Mesendoderm (in vitro differentiated cells): ENCODE measurements at regions not wholly inside any gene's neighbourhood (a gene's known extent, or its start where the extent isn't known, plus 50 kb on each side); places are given as distances from the start of the nearest gene placed in this dataset.

Source experiments
- DNase-seq: peaks from one replicate; pipeline ENCODE4 v3.0.0; 2013
- H2AK5ac ChIP-seq: 2 replicates; pipeline ENCODE4 v1.6.1; 2013; ENCODE audit warnings: low read length, inconsistent platforms
- H2BK120ac ChIP-seq: 2 replicates; pipeline ENCODE4 v1.6.1; 2013; ENCODE audit warnings: low read depth, mild to moderate bottlenecking, low read length, moderate library complexity, mixed read lengths
- H2BK15ac ChIP-seq: replicated peaks from 2 replicates; pipeline ENCODE4 v1.6.1; 2013; ENCODE audit warnings: low read depth, mild to moderate bottlenecking, moderate library complexity
- H2BK5ac ChIP-seq: 2 replicates; pipeline ENCODE4 v1.6.1; 2013; ENCODE audit warnings: low read length, inconsistent platforms
- H3K18ac ChIP-seq: 2 replicates; pipeline ENCODE4 v1.6.1; 2013; ENCODE audit warnings: mild to moderate bottlenecking, low read length, mixed read lengths
- H3K23ac ChIP-seq: one replicate; pipeline ENCODE4 v1.6.1; 2013; ENCODE audit warnings: low read length
- H3K27ac ChIP-seq: 2 replicates; pipeline ENCODE4 v1.5.1; 2013; ENCODE audit warnings: low read depth, mild to moderate bottlenecking, inconsistent platforms, low read length, moderate library complexity
- H3K27me3 ChIP-seq: 2 replicates; pipeline ENCODE4 v1.6.1; 2013; ENCODE audit warnings: low read length, control low read depth, mild to moderate bottlenecking, inconsistent platforms; ENCODE audit not compliant: insufficient read depth, poor library complexity
- H3K36me3 ChIP-seq: 2 replicates; pipeline ENCODE4 v1.6.1; 2013; ENCODE audit warnings: low read length, inconsistent platforms; ENCODE audit not compliant: control insufficient read depth, insufficient read depth
- H3K4ac ChIP-seq: one replicate; pipeline ENCODE4 v1.6.1; 2013; ENCODE audit warnings: low read depth, mild to moderate bottlenecking, low read length, moderate library complexity
- H3K4me1 ChIP-seq: 2 replicates; pipeline ENCODE4 v1.6.1; 2013; ENCODE audit warnings: low read depth, low read length, inconsistent platforms; ENCODE audit not compliant: control insufficient read depth
- H3K4me2 ChIP-seq: 2 replicates; pipeline ENCODE4 v1.6.1; 2013; ENCODE audit warnings: low read length
- H3K4me3 ChIP-seq: 2 replicates; pipeline ENCODE4 v1.5.1; 2013; ENCODE audit warnings: mild to moderate bottlenecking, low read length
- H3K56ac ChIP-seq: one replicate; pipeline ENCODE4 v1.6.1; 2013; ENCODE audit warnings: low read length
- H3K79me1 ChIP-seq: 2 replicates; pipeline ENCODE4 v1.6.1; 2013; ENCODE audit warnings: low read length, inconsistent platforms
- H3K79me2 ChIP-seq: 2 replicates; pipeline ENCODE4 v1.6.1; 2013; ENCODE audit warnings: mild to moderate bottlenecking, low read length; ENCODE audit not compliant: control insufficient read depth, insufficient read depth
- H3K9ac ChIP-seq: 2 replicates; pipeline ENCODE4 v1.6.1; 2013; ENCODE audit warnings: low read length, inconsistent platforms
- H4K5ac ChIP-seq: one replicate; pipeline ENCODE4 v1.6.1; 2013; ENCODE audit warnings: low read length
- H4K8ac ChIP-seq: one replicate; pipeline ENCODE4 v1.6.1; 2013; ENCODE audit warnings: low read depth, mild to moderate bottlenecking, control low read depth, low read length, moderate library complexity
- WGBS: extraction: QIAGEN DNeasy Blood & Tissue Kit; methylation state at CpG from one replicate; pipeline ENCODE4 v1.1.7; 2013; ENCODE audit warnings: low lambda C conversion rate, missing lambda C conversion rate; ENCODE audit not compliant: insufficient coverage; ENCODE audit errors: extremely low coverage; 5-methylcytosine and 5-hydroxymethylcytosine counted together

- no peak overlapping the region for H2AK5ac ChIP-seq
- peaks cover 2% of the 10 kb centered on the region for H3K4me1 ChIP-seq
- H3K36me3 ChIP-seq = no peaks in the 10 kb centered on the region
- H3K9ac ChIP-seq = no peak overlapping the region
- no peaks in the 10 kb centered on the region for H3K27me3 ChIP-seq
- no peak overlapping the region for H3K27ac ChIP-seq
- no peak overlapping the region for H3K18ac ChIP-seq
- H4K5ac ChIP-seq = no peak overlapping the region
- no peak for DNase-seq
- no peak overlapping the region for H2BK5ac ChIP-seq
- H3K4ac ChIP-seq = no peak overlapping the region
- no peak overlapping the region for H3K4me2 ChIP-seq
- H3K79me1 ChIP-seq = no peaks in the 10 kb centered on the region
- H3K23ac ChIP-seq = no peak overlapping the region
- no peak overlapping the region for H2BK15ac ChIP-seq
- no peak overlapping the region for H4K8ac ChIP-seq
- H3K56ac ChIP-seq = no peak overlapping the region
- WGBS = no CpG with 5 or more reads among the region's 4 CpGs
- H3K79me2 ChIP-seq = no peaks in the 10 kb centered on the region
- no peak overlapping the region for H2BK120ac ChIP-seq
- H3K4me3 ChIP-seq = no peak overlapping the region
Measured at GRCh38 chr7:41887416-41887815, 184.5 kb upstream of the INHBA start.

- H3K4me3 ChIP-seq = no peak overlapping the region
- no peak overlapping the region for H2BK5ac ChIP-seq
- H3K9ac ChIP-seq = no peak overlapping the region
- H3K27me3 ChIP-seq = no peaks in the 10 kb centered on the region
- H2AK5ac ChIP-seq = no peak overlapping the region
- no peak overlapping the region for H2BK15ac ChIP-seq
- DNase-seq = peak; percentile 70
- no peak overlapping the region for H3K4me2 ChIP-seq
- no peak overlapping the region for H3K56ac ChIP-seq
- H3K4me1 ChIP-seq = peaks cover 2% of the 10 kb centered on the region
- no peak overlapping the region for H3K27ac ChIP-seq
- no peaks in the 10 kb centered on the region for H3K36me3 ChIP-seq
- H4K8ac ChIP-seq = no peak overlapping the region
- no CpG with 5 or more reads among the region's 5 CpGs for WGBS
- H4K5ac ChIP-seq = no peak overlapping the region
- no peak overlapping the region for H3K4ac ChIP-seq
- no peaks in the 10 kb centered on the region for H3K79me1 ChIP-seq
- H2BK120ac ChIP-seq = no peak overlapping the region
- no peak overlapping the region for H3K18ac ChIP-seq
- no peak overlapping the region for H3K23ac ChIP-seq
- no peaks in the 10 kb centered on the region for H3K79me2 ChIP-seq
Measured at GRCh38 chr7:41886901-41887311, 184.0 kb upstream of the INHBA start.

GRCh38 chr7:41886262-41886900 lies 183.5 kb upstream of the INHBA start:
- Histone ChIP-seq H3K4me2 (no peak overlapping the region), H3K56ac (no peak overlapping the region), H3K18ac (no peak overlapping the region), H3K9ac (no peak overlapping the region), H3K79me1 (no peaks in the 10 kb centered on the region), H2BK5ac (no peak overlapping the region), H3K4me3 (no peak overlapping the region), H2AK5ac (no peak overlapping the region), H3K23ac (no peak overlapping the region), H3K27ac (peak overlapping the region; percentile 37), H3K4ac (no peak overlapping the region), H3K4me1 (peaks cover 2% of the 10 kb centered on the region), H4K5ac (no peak overlapping the region), H3K79me2 (no peaks in the 10 kb centered on the region), H4K8ac (no peak overlapping the region), H3K36me3 (no peaks in the 10 kb centered on the region), H2BK120ac (no peak overlapping the region), H2BK15ac (no peak overlapping the region), H3K27me3 (no peaks in the 10 kb centered on the region)
- no CpG with 5 or more reads among the region's 6 CpGs for WGBS
- peak; percentile 85 for DNase-seq

GRCh38 chr7:41885748-41886147 lies 182.9 kb upstream of the INHBA start:
- H3K79me1 ChIP-seq = no peaks in the 10 kb centered on the region
- H2BK15ac ChIP-seq = no peak overlapping the region
- H3K79me2 ChIP-seq = no peaks in the 10 kb centered on the region
- H3K56ac ChIP-seq = no peak overlapping the region
- no peaks in the 10 kb centered on the region for H3K27me3 ChIP-seq
- H2BK5ac ChIP-seq = no peak overlapping the region
- H4K8ac ChIP-seq = no peak overlapping the region
- no peaks in the 10 kb centered on the region for H3K36me3 ChIP-seq
- H3K9ac ChIP-seq = no peak overlapping the region
- no peak overlapping the region for H3K4me3 ChIP-seq
- peak; percentile 69 for DNase-seq
- no peak overlapping the region for H3K4me2 ChIP-seq
- no peak overlapping the region for H4K5ac ChIP-seq
- H3K18ac ChIP-seq = no peak overlapping the region
- no peak overlapping the region for H3K23ac ChIP-seq
- no peak overlapping the region for H2AK5ac ChIP-seq
- no peak overlapping the region for H3K27ac ChIP-seq
- no CpG with 5 or more reads among the region's 6 CpGs for WGBS
- no peak overlapping the region for H2BK120ac ChIP-seq
- no peak overlapping the region for H3K4ac ChIP-seq
- H3K4me1 ChIP-seq = peaks cover 2% of the 10 kb centered on the region

- no peak overlapping the region for H3K4me2 ChIP-seq
- H3K23ac ChIP-seq = no peak overlapping the region
- no peak overlapping the region for H2BK15ac ChIP-seq
- no peak overlapping the region for H3K27ac ChIP-seq
- no peaks in the 10 kb centered on the region for H3K27me3 ChIP-seq
- no peak overlapping the region for H3K9ac ChIP-seq
- H3K36me3 ChIP-seq = no peaks in the 10 kb centered on the region
- no peak overlapping the region for H4K5ac ChIP-seq
- no peak overlapping the region for H4K8ac ChIP-seq
- H2BK120ac ChIP-seq = no peak overlapping the region
- H3K4ac ChIP-seq = no peak overlapping the region
- no peak overlapping the region for H3K56ac ChIP-seq
- no peaks in the 10 kb centered on the region for H3K79me1 ChIP-seq
- DNase-seq = no peak
- H3K4me1 ChIP-seq = peaks cover 2% of the 10 kb centered on the region
- no peak overlapping the region for H2AK5ac ChIP-seq
- H3K4me3 ChIP-seq = no peak overlapping the region
- H2BK5ac ChIP-seq = no peak overlapping the region
- H3K79me2 ChIP-seq = no peaks in the 10 kb centered on the region
- H3K18ac ChIP-seq = no peak overlapping the region
Measured at GRCh38 chr7:41885078-41885477, 182.2 kb upstream of the INHBA start.

GRCh38 chr7:41882745-41883420 lies 180.0 kb upstream of the INHBA start:
- H2BK5ac ChIP-seq = no peak overlapping the region
- H3K9ac ChIP-seq = no peak overlapping the region
- peaks cover 2% of the 10 kb centered on the region for H3K4me1 ChIP-seq
- no peak overlapping the region for H3K4me2 ChIP-seq
- H3K18ac ChIP-seq = no peak overlapping the region
- H4K5ac ChIP-seq = no peak overlapping the region
- H2BK15ac ChIP-seq = no peak overlapping the region
- H3K4me3 ChIP-seq = no peak overlapping the region
- H3K27me3 ChIP-seq = no peaks in the 10 kb centered on the region
- no peak overlapping the region for H4K8ac ChIP-seq
- H3K79me1 ChIP-seq = no peaks in the 10 kb centered on the region
- H2BK120ac ChIP-seq = no peak overlapping the region
- no peak overlapping the region for H3K27ac ChIP-seq
- DNase-seq = no peak
- no peaks in the 10 kb centered on the region for H3K79me2 ChIP-seq
- WGBS = no CpG with 5 or more reads among the region's 16 CpGs
- no peak overlapping the region for H3K23ac ChIP-seq
- no peak overlapping the region for H3K56ac ChIP-seq
- no peak overlapping the region for H3K4ac ChIP-seq
- H2AK5ac ChIP-seq = no peak overlapping the region
- H3K36me3 ChIP-seq = no peaks in the 10 kb centered on the region
